HepG2 (cell line): ENCODE measurements at regions not wholly inside any gene's neighbourhood (a gene's known extent, or its start where the extent isn't known, plus 50 kb on each side); places are given as distances from the start of the nearest gene placed in this dataset.

Source experiments
- ATAC-seq: fragments of 200-7000 bp; cut with Tn5 transposase; 3 replicates; pipeline ENCODE4 v1.9.1; 2020; ENCODE audit warnings: mild to moderate bottlenecking, moderate library complexity
- BruUV-seq: library from RNA; stranded (reverse); fragments of 400-500 nt; replicated peaks from 2 replicates; lab custom pipeline; 2021; lab: Mats Ljungman, UMichigan
- CTCF ChIA-PET: fragments of 300-600 bp; formaldehyde crosslinking; extraction: SDS; loops from one replicate; lab custom pipeline; 2021; ENCODE audit warnings: low total read pairs, inconsistent platforms, low intra/inter-chr PET ratio; lab: Yijun Ruan, JAX
- POLR2A ChIA-PET: fragments of 350-600 bp; sonication (Branson Sonifier 250); formaldehyde crosslinking; loops from one replicate; lab custom pipeline; 2020; ENCODE audit warnings: antibody characterized with exemption, inconsistent platforms; lab: Yijun Ruan, JAX
- DNase-seq: peaks from one replicate; pipeline ENCODE4 v3.0.0-alpha.2; 2015; ENCODE audit warnings: low spot score
- FAIRE-seq: peaks from 3 replicates; lab custom pipeline; 2011; peaks lifted over from hg19 to GRCh38; lab: Jason Lieb, UNC
- H2AFZ ChIP-seq: one replicate; pipeline ENCODE4 v1.6.1; 2011; ENCODE audit warnings: low read length, inconsistent platforms
- H3K27ac ChIP-seq: fragments of 300-600 bp; 3 replicates; pipeline ENCODE4 v1.8.0; 2011; ENCODE audit warnings: mixed run types, mild to moderate bottlenecking, mixed read lengths, low read length, inconsistent platforms; ENCODE audit not compliant: insufficient read depth; ENCODE audit errors: extremely low read length
- H3K27me3 ChIP-seq, 2 experiments: fragments of 200-600 bp in 1 of 2; 2 replicates in 1 of 2; 3 replicates in 1 of 2; pipeline versions ENCODE4 v1.6.0 to v1.8.0; 2011; ENCODE audit warnings: low read length in 2 of 2, mild to moderate bottlenecking in 2 of 2, moderate library complexity in 2 of 2, inconsistent platforms in 1 of 2; ENCODE audit not compliant: insufficient read depth in 2 of 2, control insufficient read depth in 1 of 2
- H3K36me3 ChIP-seq, 2 experiments: fragments of 200-600 bp in 1 of 2; replicated peaks in 1 of 2; 2 replicates in 1 of 2; 3 replicates in 1 of 2; pipeline versions ENCODE4 v1.5.1 to v1.8.0; 2011; ENCODE audit warnings: low read length in 2 of 2, inconsistent platforms in 1 of 2; ENCODE audit not compliant: insufficient read depth in 2 of 2, control insufficient read depth in 1 of 2
- H3K4me1 ChIP-seq: 2 replicates; pipeline ENCODE4 v1.5.1; 2012; ENCODE audit warnings: low read length, inconsistent platforms; ENCODE audit not compliant: insufficient read depth
- H3K4me2 ChIP-seq: 2 replicates; pipeline ENCODE4 v1.6.0; 2011; ENCODE audit warnings: low read depth, low read length, inconsistent platforms
- H3K4me3 ChIP-seq, 3 experiments: fragments of 200-600 bp in 1 of 3; sonication (generic), shearing (Covaris generic) in 1 of 3; replicated peaks in 1 of 3; 2 replicates each; pipeline ENCODE4 v1.5.1; 2011 to 2016; ENCODE audit warnings: low read length in 3 of 3, inconsistent platforms in 2 of 3, low read depth in 2 of 3, mild to moderate bottlenecking in 2 of 3, control low read depth in 1 of 3, mixed read lengths in 1 of 3; ENCODE audit not compliant: insufficient read depth in 1 of 3
- H3K79me2 ChIP-seq: one replicate; pipeline ENCODE4 v1.6.1; 2011; ENCODE audit warnings: low read length, inconsistent platforms; ENCODE audit not compliant: insufficient read depth
- H3K9ac ChIP-seq: 2 replicates; pipeline ENCODE4 v1.6.0; 2011; ENCODE audit warnings: mild to moderate bottlenecking, low read depth, low read length, inconsistent platforms; ENCODE audit not compliant: insufficient read depth
- H3K9me3 ChIP-seq: 2 replicates; pipeline ENCODE4 v1.5.1; 2012; ENCODE audit warnings: mild to moderate bottlenecking, low read length
- H4K20me1 ChIP-seq: 2 replicates; pipeline ENCODE4 v1.6.0; 2011; ENCODE audit warnings: inconsistent platforms, mild to moderate bottlenecking, low read length, moderate library complexity; ENCODE audit not compliant: insufficient read depth
- ADNP ChIP-seq: sonication (generic); formaldehyde crosslinking; IDR thresholded peaks from 2 replicates; pipeline ENCODE4 v1.4.0; 2020; ENCODE audit warnings: missing genetic modification reagents
- ETV5 ChIP-seq: IDR thresholded peaks from 2 replicates; pipeline ENCODE4 v1.6.1; 2018; ENCODE audit warnings: missing biosample characterization, missing genetic modification reagents, inconsistent platforms, borderline replicate concordance
- HOXA7 ChIP-seq: sonication (generic); formaldehyde crosslinking; IDR thresholded peaks from 2 replicates; pipeline ENCODE4 v1.8.1; 2022; ENCODE audit warnings: mild to moderate bottlenecking, missing genetic modification reagents, moderate library complexity
- MED1 ChIP-seq: sonication (generic); formaldehyde crosslinking; IDR thresholded peaks from 2 replicates; pipeline ENCODE4 v1.4.0; 2020; ENCODE audit warnings: missing genetic modification reagents
- NR2F6 ChIP-seq, 2 experiments: IDR thresholded peaks; 2 replicates each; pipeline ENCODE4 v1.6.1; 2016; ENCODE audit warnings: antibody characterized with exemption in 1 of 2, mild to moderate bottlenecking in 1 of 2
- PITX1 ChIP-seq: sonication (generic); formaldehyde crosslinking; IDR thresholded peaks from 2 replicates; pipeline ENCODE4 v1.5.1; 2020; ENCODE audit warnings: mild to moderate bottlenecking, missing genetic modification reagents
- PRMT3 ChIP-seq: sonication (generic); formaldehyde crosslinking; IDR thresholded peaks from 2 replicates; pipeline ENCODE4 v1.8.1; 2022; ENCODE audit warnings: low read depth, mild to moderate bottlenecking, moderate library complexity, missing genetic modification reagents, borderline replicate concordance
- SMYD3 ChIP-seq: sonication (generic); formaldehyde crosslinking; IDR thresholded peaks from 2 replicates; pipeline ENCODE4 v1.8.1; 2023; ENCODE audit warnings: mild to moderate bottlenecking, missing genetic modification reagents
- STAT6 ChIP-seq: sonication (generic); formaldehyde crosslinking; IDR thresholded peaks from 2 replicates; pipeline ENCODE4 v1.4.0; 2020; ENCODE audit warnings: missing genetic modification reagents, mild to moderate bottlenecking, borderline replicate concordance
- ZBTB3 ChIP-seq: sonication (generic); formaldehyde crosslinking; IDR thresholded peaks from 2 replicates; pipeline ENCODE4 v1.4.0; 2020; ENCODE audit warnings: low read depth, mild to moderate bottlenecking, moderate library complexity, missing genetic modification reagents, borderline replicate concordance
- ZNF576 ChIP-seq: sonication (generic); formaldehyde crosslinking; IDR thresholded peaks from 2 replicates; pipeline ENCODE4 v1.4.0; 2020; ENCODE audit warnings: mild to moderate bottlenecking, missing genetic modification reagents
- ZNF678 ChIP-seq: sonication (generic); formaldehyde crosslinking; IDR thresholded peaks from 2 replicates; pipeline ENCODE4 v1.4.0; 2020; ENCODE audit warnings: mild to moderate bottlenecking, missing genetic modification reagents
- ZNF773 ChIP-seq: sonication (generic); formaldehyde crosslinking; IDR thresholded peaks from 2 replicates; pipeline ENCODE4 v1.4.0; 2020; ENCODE audit warnings: missing genetic modification reagents, borderline replicate concordance
- ZNF891 ChIP-seq: sonication (generic); formaldehyde crosslinking; IDR thresholded peaks from 2 replicates; pipeline ENCODE4 v1.5.0; 2020; ENCODE audit warnings: mild to moderate bottlenecking, missing genetic modification reagents
- WGBS: methylation state at CpG from one replicate; pipeline ENCODE4 v1.1.6; 2017; ENCODE audit warnings: low lambda C conversion rate; 5-methylcytosine and 5-hydroxymethylcytosine counted together
- in situ Hi-C: cut with HindIII; loops from 2 replicates; pipeline ENCODE4 v1.10.0; 2017; ENCODE audit warnings: low pct_unique_long_range_greater_than_20kb; ENCODE audit not compliant: extremely low pct_ligation_motif_present
- intact Hi-C: fragments of 100-400 bp; cut with micrococcal nuclease; formaldehyde crosslinking; loops from one replicate; pipeline ENCODE4 v1.10.0; 2022; ENCODE audit not compliant: unreplicated experiment
- TF ChIP-seq, protein P1 (sequence below): IDR thresholded peaks from 2 replicates; pipeline ENCODE4 v1.6.1; 2016; ENCODE audit warnings: mild to moderate bottlenecking

DNA sequence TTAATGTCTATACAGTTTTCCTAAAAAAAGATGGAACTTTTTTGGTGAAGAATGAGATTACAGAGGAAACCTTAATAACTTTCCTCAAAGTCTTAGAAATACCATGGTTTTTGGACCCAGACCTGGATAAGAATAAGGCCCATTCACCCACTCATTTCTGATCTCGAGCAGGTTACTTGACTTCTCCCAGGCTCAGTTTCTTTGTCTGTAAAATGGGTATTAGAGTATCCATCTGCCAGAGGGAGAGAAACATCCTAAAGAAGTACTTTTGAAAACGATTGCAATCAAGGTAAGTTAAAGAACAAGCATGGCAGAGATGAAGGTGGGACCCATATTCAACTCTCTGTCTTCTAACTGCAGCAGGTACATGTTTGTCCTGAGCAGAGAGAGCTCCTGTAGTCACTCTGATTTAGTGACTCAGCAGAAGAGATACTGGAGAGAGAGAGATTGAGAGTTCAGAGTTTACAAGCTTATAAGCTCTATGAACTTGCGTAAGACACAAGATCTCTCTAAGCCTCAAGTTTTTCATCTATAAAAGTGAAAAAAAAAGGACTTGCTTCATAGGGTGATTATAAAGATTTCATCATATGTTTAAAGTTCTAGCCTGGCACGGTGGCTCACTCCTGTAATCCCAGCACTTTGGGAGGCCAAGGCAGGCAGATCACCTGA is 379.4 kb upstream of the SGCD start:
- intact Hi-C loops, result loop anchor here (10.0 kb wide), 1 partner anchor 987 kb away; no protein-coding TSS in a partner anchor

More for the DNA sequence above, 379.4 kb upstream of the SGCD start:
- 4% methylated on average over 4 of the region's 4 CpGs for WGBS
- BruUV-seq, result no TSS peak
- in situ Hi-C loops, result loop anchor here (10.0 to 25.0 kb wide), 2 partner anchors 877 to 1190 kb away; partner anchors contain the start of gene MED7
- Histone ChIP-seq H3K36me3 (no peaks in the 10 kb centered on the region), H3K9ac (no peak overlapping the region), H3K4me1 (no peaks in the 10 kb centered on the region), H3K4me2 (no peak overlapping the region), H4K20me1 (no peaks in the 10 kb centered on the region), H3K27ac (no peak overlapping the region), H3K27me3 (no peaks in the 10 kb centered on the region), H3K79me2 (no peaks in the 10 kb centered on the region), H3K9me3 (no peaks in the 10 kb centered on the region), H3K4me3 (no peak overlapping the region), H2AFZ (no peak overlapping the region)
- FAIRE-seq, result no peak
- ChIA-PET POLR2A (no interaction called here), CTCF (no interaction called here)
- TF ChIP-seq ADNP (CRISPR knock-in tag) (no peak), ZNF576 (no peak), STAT6 (CRISPR knock-in tag) (no peak), ZBTB3 (no peak), PRMT3 (CRISPR knock-in tag) (no peak), ETV5 (CRISPR knock-in tag) (no peak), NR2F6 (IDR thresholded peaks at IDR 0.05) (no peak), NR2F6 (CRISPR knock-in tag; IDR thresholded peaks at IDR 0.05) (no peak), HOXA7 (no peak), MED1 (CRISPR knock-in tag) (no peak), PITX1 (CRISPR knock-in tag) (no peak), ZNF891 (no peak), ZNF678 (CRISPR knock-in tag) (no peak), SMYD3 (no peak), ZNF773 (CRISPR knock-in tag) (no peak)
- TF ChIP-seq, protein P1, sequence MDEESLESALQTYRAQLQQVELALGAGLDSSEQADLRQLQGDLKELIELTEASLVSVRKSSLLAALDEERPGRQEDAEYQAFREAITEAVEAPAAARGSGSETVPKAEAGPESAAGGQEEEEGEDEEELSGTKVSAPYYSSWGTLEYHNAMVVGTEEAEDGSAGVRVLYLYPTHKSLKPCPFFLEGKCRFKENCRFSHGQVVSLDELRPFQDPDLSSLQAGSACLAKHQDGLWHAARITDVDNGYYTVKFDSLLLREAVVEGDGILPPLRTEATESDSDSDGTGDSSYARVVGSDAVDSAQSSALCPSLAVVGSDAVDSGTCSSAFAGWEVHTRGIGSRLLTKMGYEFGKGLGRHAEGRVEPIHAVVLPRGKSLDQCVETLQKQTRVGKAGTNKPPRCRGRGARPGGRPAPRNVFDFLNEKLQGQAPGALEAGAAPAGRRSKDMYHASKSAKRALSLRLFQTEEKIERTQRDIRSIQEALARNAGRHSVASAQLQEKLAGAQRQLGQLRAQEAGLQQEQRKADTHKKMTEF (CRISPR knock-in tag), result no peak
- no peak for DNase-seq
- no peak for ATAC-seq
